Kidney (tissue), 13 donors: ENCODE measurements at regions not wholly inside any gene's neighbourhood (a gene's known extent, or its start where the extent isn't known, plus 50 kb on each side); places are given as distances from the start of the nearest gene placed in this dataset.

Source experiments
- DNase-seq, 5 donors: peaks; one replicate each; pipeline ENCODE4 v3.0.0-alpha.2; 2013 to 2020
- FAIRE-seq: peaks from 2 replicates; lab custom pipeline; 2012; peaks lifted over from hg19 to GRCh38; lab: Jason Lieb, UNC
- H3K27ac ChIP-seq, 2 donors: one replicate each; pipeline ENCODE4 v1.7.0; 2013; ENCODE audit warnings: low read depth in 2 of 2, low read length in 2 of 2, inconsistent platforms in 1 of 2
- H3K27me3 ChIP-seq: one replicate; pipeline ENCODE4 v1.7.1; 2013; ENCODE audit warnings: low read length, inconsistent platforms; ENCODE audit not compliant: control insufficient read depth, insufficient read depth
- H3K36me3 ChIP-seq, 3 donors: one replicate each; pipeline versions ENCODE4 v1.7.0 to v1.7.1; 2013; ENCODE audit warnings: low read length in 3 of 3, control low read depth in 1 of 3, inconsistent platforms in 1 of 3; ENCODE audit not compliant: insufficient read depth in 3 of 3, control insufficient read depth in 2 of 3
- H3K4me1 ChIP-seq, 3 donors: one replicate each; pipeline versions ENCODE4 v1.7.0 to v1.7.1; 2013; ENCODE audit warnings: low read length in 3 of 3, inconsistent platforms in 1 of 3, low read depth in 1 of 3; ENCODE audit not compliant: control insufficient read depth in 2 of 3, insufficient read depth in 2 of 3
- H3K4me3 ChIP-seq, 3 donors: one replicate each; pipeline versions ENCODE4 v1.7.0 to v1.8.1; 2013; ENCODE audit warnings: low read length in 3 of 3, control low read depth in 1 of 3, inconsistent platforms in 1 of 3
- H3K9ac ChIP-seq, 3 donors: one replicate each; pipeline versions ENCODE4 v1.7.0 to v1.7.1; 2013; ENCODE audit warnings: low read length in 3 of 3, control low read depth in 1 of 3, inconsistent platforms in 1 of 3
- H3K9me3 ChIP-seq, 3 donors: one replicate each; pipeline versions ENCODE4 v1.7.0 to v1.7.1; 2013; ENCODE audit warnings: low read length in 3 of 3, control low read depth in 1 of 3, inconsistent platforms in 1 of 3; ENCODE audit not compliant: control insufficient read depth in 2 of 3, insufficient read depth in 1 of 3
- intact Hi-C: fragments of 100-400 bp; cut with DNase I; formaldehyde crosslinking; loops from one replicate; pipeline ENCODE4 v1.11.1; 2022
- TF ChIP-seq, protein P1 (sequence below): IDR thresholded peaks from 3 replicates; pipeline ENCODE4 v1.5.1; 2012; ENCODE audit warnings: mild to moderate bottlenecking, moderate library complexity, borderline replicate concordance; ENCODE audit not compliant: insufficient read depth; ENCODE audit errors: extremely low read depth
- donor health status: control.
- donor health status: control.
- donor health status: control.
- donor health status: control.
- donor health status: control.
- donor health status: DM: yes; HTN: yes; CAD: no.
- donor health status: Normal renal cell carcinoma (clear cell type).

DNA sequence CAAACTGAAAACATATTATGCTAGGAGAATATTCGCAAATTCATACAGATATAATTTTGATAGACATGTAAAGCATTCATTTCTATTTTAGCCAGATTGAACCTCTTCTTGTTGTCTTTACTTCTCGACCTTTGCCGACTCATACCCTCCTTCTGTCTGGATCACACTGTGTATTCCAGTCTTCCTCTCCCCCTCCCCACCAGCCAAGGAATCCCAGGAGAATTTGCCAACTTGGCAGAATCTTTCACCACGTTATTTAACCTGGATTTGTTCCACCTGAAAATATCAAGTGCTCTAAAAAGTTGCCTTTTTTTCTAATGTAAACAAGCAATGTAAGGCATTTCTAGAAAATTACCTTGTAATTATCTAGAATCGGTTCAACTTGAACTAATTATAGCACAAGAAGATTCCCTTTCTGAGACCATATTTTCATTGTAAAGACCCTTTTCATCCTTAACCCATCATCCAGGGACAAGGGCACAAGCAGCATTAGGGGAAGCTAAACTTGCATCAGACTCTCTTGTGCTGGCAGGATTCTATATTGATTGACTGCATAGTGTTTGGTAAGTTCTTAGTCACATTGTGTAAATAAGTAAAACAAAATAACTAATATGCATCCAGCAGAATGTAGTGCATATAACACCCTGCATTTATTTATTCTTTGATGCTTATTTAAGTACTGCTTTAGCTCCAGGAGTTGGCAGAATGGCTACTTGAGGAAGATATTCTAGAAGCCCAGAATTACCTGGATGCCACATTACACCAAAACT, 1328.7 kb upstream of the NXPH2 start:
- Histone ChIP-seq H3K27ac (no peak overlapping the region), H3K36me3 (no peaks in the 10 kb centered on the region), H3K4me3 (no peak overlapping the region), H3K4me1 (no peaks in the 10 kb centered on the region), H3K27me3 (no peaks in the 10 kb centered on the region), H3K9ac (no peak overlapping the region), H3K9me3 (no peaks in the 10 kb centered on the region)
- TF ChIP-seq, protein P1, sequence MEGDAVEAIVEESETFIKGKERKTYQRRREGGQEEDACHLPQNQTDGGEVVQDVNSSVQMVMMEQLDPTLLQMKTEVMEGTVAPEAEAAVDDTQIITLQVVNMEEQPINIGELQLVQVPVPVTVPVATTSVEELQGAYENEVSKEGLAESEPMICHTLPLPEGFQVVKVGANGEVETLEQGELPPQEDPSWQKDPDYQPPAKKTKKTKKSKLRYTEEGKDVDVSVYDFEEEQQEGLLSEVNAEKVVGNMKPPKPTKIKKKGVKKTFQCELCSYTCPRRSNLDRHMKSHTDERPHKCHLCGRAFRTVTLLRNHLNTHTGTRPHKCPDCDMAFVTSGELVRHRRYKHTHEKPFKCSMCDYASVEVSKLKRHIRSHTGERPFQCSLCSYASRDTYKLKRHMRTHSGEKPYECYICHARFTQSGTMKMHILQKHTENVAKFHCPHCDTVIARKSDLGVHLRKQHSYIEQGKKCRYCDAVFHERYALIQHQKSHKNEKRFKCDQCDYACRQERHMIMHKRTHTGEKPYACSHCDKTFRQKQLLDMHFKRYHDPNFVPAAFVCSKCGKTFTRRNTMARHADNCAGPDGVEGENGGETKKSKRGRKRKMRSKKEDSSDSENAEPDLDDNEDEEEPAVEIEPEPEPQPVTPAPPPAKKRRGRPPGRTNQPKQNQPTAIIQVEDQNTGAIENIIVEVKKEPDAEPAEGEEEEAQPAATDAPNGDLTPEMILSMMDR, result no peak
- no peak for FAIRE-seq
- intact Hi-C loops, result no loop called here
- DNase-seq, result no peak

DNA sequence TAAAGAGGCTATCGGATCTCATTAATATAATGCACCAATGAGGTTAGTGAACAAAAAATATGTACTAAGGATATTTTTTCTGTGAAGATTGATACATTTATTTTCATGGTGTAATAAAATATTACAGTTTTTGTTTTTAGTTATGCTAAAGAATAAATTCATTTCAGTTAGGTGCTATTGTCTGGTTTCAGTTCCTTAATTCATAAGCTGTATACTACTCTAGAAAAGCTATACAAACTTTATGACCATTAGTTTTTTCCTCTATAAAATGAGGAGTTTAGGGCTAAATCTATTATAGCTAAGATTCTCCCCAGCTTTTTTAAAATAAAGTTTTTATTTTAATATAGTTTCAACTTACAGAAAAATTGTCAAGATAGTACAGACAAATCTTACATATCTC, 1311.7 kb upstream of the NXPH2 start:
- Histone ChIP-seq H3K36me3 (no peaks in the 10 kb centered on the region), H3K9ac (no peak overlapping the region), H3K27ac (no peak overlapping the region), H3K27me3 (no peaks in the 10 kb centered on the region), H3K9me3 (no peaks in the 10 kb centered on the region), H3K4me3 (no peak overlapping the region), H3K4me1 (no peaks in the 10 kb centered on the region)
- TF ChIP-seq, protein P1, result no peak
- DNase-seq (no peak), FAIRE-seq (no peak)
- intact Hi-C loops, result no loop called here

DNA sequence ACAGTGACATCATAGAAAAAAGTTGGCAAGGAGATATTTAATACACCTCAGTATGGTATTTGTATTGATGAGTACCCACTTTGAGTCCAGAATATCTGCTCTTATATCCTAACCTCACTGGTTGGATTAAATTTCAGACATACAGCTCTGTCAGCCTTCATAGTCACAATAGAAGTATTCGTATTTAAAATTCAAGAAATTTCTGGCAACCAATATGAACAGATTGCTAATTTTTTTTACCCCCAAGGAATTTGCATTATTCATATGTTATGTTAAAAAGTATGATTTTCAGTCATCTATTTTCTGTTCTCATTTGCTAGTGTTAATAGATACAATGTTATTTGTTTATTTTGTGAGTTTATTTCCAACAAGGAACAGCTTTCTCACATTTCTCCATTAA, 1306.8 kb upstream of the NXPH2 start:
- no peaks in the 10 kb centered on the region for H3K36me3 ChIP-seq
- no peak overlapping the region for H3K9ac ChIP-seq
- H3K4me3 ChIP-seq, result no peak overlapping the region
- TF ChIP-seq, protein P1, result no peak
- FAIRE-seq, result no peak
- no peak for DNase-seq
- no peaks in the 10 kb centered on the region for H3K9me3 ChIP-seq
- H3K4me1 ChIP-seq, result no peaks in the 10 kb centered on the region
- intact Hi-C loops, result no loop called here
- no peak overlapping the region for H3K27ac ChIP-seq
- no peaks in the 10 kb centered on the region for H3K27me3 ChIP-seq
